ENCODE measurements at regions not wholly inside any gene's neighbourhood (a gene's known extent, or its start where the extent isn't known, plus 50 kb on each side); places are given as distances from the start of the nearest gene placed in this dataset.

DNA sequence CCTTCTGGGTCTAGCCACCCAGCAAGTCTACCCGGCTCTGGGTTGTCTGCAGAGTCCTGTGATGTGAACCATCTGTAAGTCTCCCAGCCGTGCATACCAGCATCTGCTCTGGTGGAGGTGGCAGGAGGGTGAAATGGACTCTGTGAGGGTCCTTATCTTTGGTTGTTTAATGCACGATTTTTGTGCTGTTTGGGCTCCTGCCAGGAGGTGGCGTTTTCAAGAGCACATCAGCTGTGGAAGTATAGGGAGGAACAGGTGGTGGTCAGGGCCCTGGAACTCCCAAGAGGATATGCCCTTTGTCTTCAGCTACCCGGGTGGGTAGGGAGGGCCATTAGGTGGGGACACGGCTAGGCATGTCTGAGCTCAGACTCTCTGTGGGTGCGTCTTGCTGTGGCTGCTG lies 66.5 kb upstream of the ZFP42 start:
- H3K27ac Mint-ChIP-seq, result no peak overlapping the region
- peaks cover 15% of the 10 kb centered on the region for H3K9me3 Mint-ChIP-seq (ENCODE audit: insufficient read depth)
- H2AFZ ChIP-seq (ENCODE audit: insufficient read depth, low read depth, low read length, poor library complexity, severe bottlenecking), result no peak overlapping the region
- POLR2A ChIA-PET, result no interaction called here
- H3K79me2 ChIP-seq (ENCODE audit: control insufficient read depth, insufficient read depth, low read length), result no peaks in the 10 kb centered on the region
- no peak for DNase-seq
- no peaks in the 10 kb centered on the region for H3K27me3 Mint-ChIP-seq
- H3K4me1 Mint-ChIP-seq, result no peaks in the 10 kb centered on the region
- H3K4me3 Mint-ChIP-seq, result no peak overlapping the region
- peaks cover 0 to 12% (median 0%) of the 10 kb centered on the region in 3 donors for H3K9me3 ChIP-seq (ENCODE audit: control extremely low read depth in 1 of 3, control insufficient read depth in 2 of 3, insufficient read depth in 1 of 3, low read length in 2 of 3)
- no peaks in the 10 kb centered on the region for H4K20me1 ChIP-seq (ENCODE audit: control insufficient read depth, insufficient read depth, low read length, poor library complexity, severe bottlenecking)
- H3K27me3 ChIP-seq (replicated peaks in 1 of 4; ENCODE audit: control extremely low read depth in 1 of 4, control insufficient read depth in 3 of 4, insufficient read depth in 4 of 4, low read length in 3 of 4), result no peaks in the 10 kb centered on the region
- H3K4me2 ChIP-seq (replicated peaks; ENCODE audit: low read depth, low read length, poor library complexity, severe bottlenecking), result no peak overlapping the region
- no peak for TF ChIP-seq EZH2 (IDR thresholded peaks at IDR 0.05; ENCODE audit: borderline replicate concordance, insufficient read depth, low read depth, low read length, poor library complexity, severe bottlenecking)
- TF ChIP-seq, protein P1, sequence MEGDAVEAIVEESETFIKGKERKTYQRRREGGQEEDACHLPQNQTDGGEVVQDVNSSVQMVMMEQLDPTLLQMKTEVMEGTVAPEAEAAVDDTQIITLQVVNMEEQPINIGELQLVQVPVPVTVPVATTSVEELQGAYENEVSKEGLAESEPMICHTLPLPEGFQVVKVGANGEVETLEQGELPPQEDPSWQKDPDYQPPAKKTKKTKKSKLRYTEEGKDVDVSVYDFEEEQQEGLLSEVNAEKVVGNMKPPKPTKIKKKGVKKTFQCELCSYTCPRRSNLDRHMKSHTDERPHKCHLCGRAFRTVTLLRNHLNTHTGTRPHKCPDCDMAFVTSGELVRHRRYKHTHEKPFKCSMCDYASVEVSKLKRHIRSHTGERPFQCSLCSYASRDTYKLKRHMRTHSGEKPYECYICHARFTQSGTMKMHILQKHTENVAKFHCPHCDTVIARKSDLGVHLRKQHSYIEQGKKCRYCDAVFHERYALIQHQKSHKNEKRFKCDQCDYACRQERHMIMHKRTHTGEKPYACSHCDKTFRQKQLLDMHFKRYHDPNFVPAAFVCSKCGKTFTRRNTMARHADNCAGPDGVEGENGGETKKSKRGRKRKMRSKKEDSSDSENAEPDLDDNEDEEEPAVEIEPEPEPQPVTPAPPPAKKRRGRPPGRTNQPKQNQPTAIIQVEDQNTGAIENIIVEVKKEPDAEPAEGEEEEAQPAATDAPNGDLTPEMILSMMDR (IDR thresholded peaks at IDR 0.05), result no peak
- intact Hi-C loops (cut with micrococcal nuclease), result no loop called here
- no peak overlapping the region for H3K27ac ChIP-seq (ENCODE audit: low read length in 2 of 2)
- H3K4me1 ChIP-seq (ENCODE audit: control insufficient read depth in 2 of 2, insufficient read depth in 2 of 2, low read length in 2 of 2), result no peaks in the 10 kb centered on the region
- H3K9ac ChIP-seq (ENCODE audit: low read length), result no peak overlapping the region
- no peak overlapping the region for H3K4me3 ChIP-seq (ENCODE audit: control extremely low read depth in 1 of 5, extremely low read depth in 1 of 5, insufficient read depth in 1 of 5, low read depth in 2 of 5, low read length in 4 of 5)
- WGBS (ENCODE audit: insufficient coverage), result 80% methylated on average over 7 of the region's 7 CpGs
- CTCF ChIA-PET, result no interaction called here
- no peaks in the 10 kb centered on the region for H3K36me3 ChIP-seq (replicated peaks in 1 of 2; ENCODE audit: control extremely low read depth in 1 of 2, control insufficient read depth in 1 of 2, extremely low read depth in 1 of 2, insufficient read depth in 2 of 2, low read length in 1 of 2)
- no peak for ATAC-seq (ENCODE audit: low read depth)

DNA sequence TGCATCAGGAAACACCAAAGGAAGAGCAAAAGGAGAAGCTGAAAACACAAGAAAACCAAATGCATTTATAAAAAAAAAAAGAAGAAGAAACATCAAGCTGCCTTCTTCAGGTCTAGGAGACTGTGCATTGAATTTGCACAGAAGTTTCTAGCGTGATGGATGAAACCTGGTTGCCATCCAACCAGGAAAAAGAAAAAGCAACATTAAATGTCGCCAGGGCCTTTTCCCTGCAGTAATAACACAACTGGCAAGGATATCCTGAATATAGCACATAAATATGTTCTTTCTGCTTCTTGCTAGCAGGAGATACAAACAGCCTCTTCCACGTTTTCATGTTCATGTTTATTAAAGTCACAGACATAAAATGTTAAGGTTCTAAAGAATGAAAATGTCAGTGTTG lies 60.8 kb upstream of the ZFP42 start:
- POLR2A ChIA-PET, result no interaction called here
- Histone ChIP-seq H3K36me3 (replicated peaks in 1 of 2; ENCODE audit: control extremely low read depth in 1 of 2, control insufficient read depth in 1 of 2, extremely low read depth in 1 of 2, insufficient read depth in 2 of 2, low read length in 1 of 2) (no peaks in the 10 kb centered on the region), H3K27ac (ENCODE audit: low read length in 2 of 2) (no peak overlapping the region), H3K79me2 (ENCODE audit: control insufficient read depth, insufficient read depth, low read length) (no peaks in the 10 kb centered on the region), H3K4me3 (ENCODE audit: control extremely low read depth in 1 of 5, extremely low read depth in 1 of 5, insufficient read depth in 1 of 5, low read depth in 2 of 5, low read length in 4 of 5) (no peak overlapping the region), H3K9me3 (ENCODE audit: control extremely low read depth in 1 of 3, control insufficient read depth in 2 of 3, insufficient read depth in 1 of 3, low read length in 2 of 3) (peaks cover 0 to 16% (median 0%) of the 10 kb centered on the region in 3 donors), H4K20me1 (ENCODE audit: control insufficient read depth, insufficient read depth, low read length, poor library complexity, severe bottlenecking) (no peaks in the 10 kb centered on the region), H2AFZ (ENCODE audit: insufficient read depth, low read depth, low read length, poor library complexity, severe bottlenecking) (no peak overlapping the region), H3K4me1 (ENCODE audit: control insufficient read depth in 2 of 2, insufficient read depth in 2 of 2, low read length in 2 of 2) (no peaks in the 10 kb centered on the region), H3K4me2 (replicated peaks; ENCODE audit: low read depth, low read length, poor library complexity, severe bottlenecking) (no peak overlapping the region), H3K9ac (ENCODE audit: low read length) (no peak overlapping the region), H3K27me3 (replicated peaks in 1 of 4; ENCODE audit: control extremely low read depth in 1 of 4, control insufficient read depth in 3 of 4, insufficient read depth in 4 of 4, low read length in 3 of 4) (no peaks in the 10 kb centered on the region)
- Mint-ChIP-seq H3K4me1 (no peaks in the 10 kb centered on the region), H3K27ac (no peak overlapping the region), H3K27me3 (no peaks in the 10 kb centered on the region), H3K4me3 (no peak overlapping the region), H3K9me3 (ENCODE audit: insufficient read depth) (peaks cover 9% of the 10 kb centered on the region)
- WGBS (ENCODE audit: insufficient coverage), result 67% methylated on average over 1 of the region's 3 CpGs
- no peak for TF ChIP-seq EZH2 (IDR thresholded peaks at IDR 0.05; ENCODE audit: borderline replicate concordance, insufficient read depth, low read depth, low read length, poor library complexity, severe bottlenecking)
- TF ChIP-seq, protein P1 (IDR thresholded peaks at IDR 0.05), result no peak
- ATAC-seq (ENCODE audit: low read depth) (no peak), DNase-seq (no peak)
- CTCF ChIA-PET, result no interaction called here
- intact Hi-C loops (cut with micrococcal nuclease), result no loop called here

Data from B cell (primary cell).